Caco-2 (cell line): ENCODE measurements at regions not wholly inside any gene's neighbourhood (a gene's known extent, or its start where the extent isn't known, plus 50 kb on each side); places are given as distances from the start of the nearest gene placed in this dataset.

Source experiments
- BruUV-seq: library from RNA; stranded (reverse); fragments of 400-500 nt; replicated peaks from 2 replicates; lab custom pipeline; 2021; lab: Mats Ljungman, UMichigan
- CTCF ChIA-PET: fragments of 300-600 bp; sonication (Branson Sonifier 250); formaldehyde crosslinking; loops from one replicate; lab custom pipeline; 2022; ENCODE audit warnings: antibody characterized with exemption; lab: Charles Lee
- POLR2A ChIA-PET: fragments of 300-600 bp; sonication (Branson Sonifier 250); formaldehyde crosslinking; loops from one replicate; lab custom pipeline; 2022; ENCODE audit warnings: antibody characterized with exemption; lab: Charles Lee
- DNase-seq, 2 experiments: peaks; one replicate each; pipeline versions ENCODE4 v3.0.0 to v3.0.0-alpha.2; 2020 to 2022
- H3K27me3 ChIP-seq: replicated peaks from 2 replicates; pipeline ENCODE4 v1.6.0; 2011; ENCODE audit warnings: low read length; ENCODE audit not compliant: control insufficient read depth, insufficient read depth
- H3K36me3 ChIP-seq: 2 replicates; pipeline ENCODE4 v1.5.1; 2011; ENCODE audit warnings: low read length; ENCODE audit not compliant: control insufficient read depth, insufficient read depth
- H3K4me1 ChIP-seq: fragments of 250-450 bp; sonication (Bioruptor Pico); 2 replicates; pipeline ENCODE4 v1.5.1; 2020; ENCODE audit warnings: mild to moderate bottlenecking
- H3K4me3 ChIP-seq: 2 replicates; pipeline ENCODE4 v1.5.1; 2011; ENCODE audit warnings: low read depth, mild to moderate bottlenecking, control low read depth, low read length
- H3K9me3 ChIP-seq: fragments of 250-450 bp; sonication (Bioruptor Pico); 2 replicates; pipeline ENCODE4 v1.5.1; 2020; ENCODE audit warnings: mild to moderate bottlenecking, moderate library complexity
- H3K27ac Mint-ChIP-seq: one replicate; pipeline ENCODE4 v1.8.0; 2022; ENCODE audit warnings: mixed read lengths; ENCODE audit not compliant: unreplicated experiment
- H3K27me3 Mint-ChIP-seq: one replicate; pipeline ENCODE4 v1.8.0; 2022; ENCODE audit warnings: mixed read lengths; ENCODE audit not compliant: insufficient read depth, unreplicated experiment
- H3K36me3 Mint-ChIP-seq: one replicate; pipeline ENCODE4 v1.8.0; 2022; ENCODE audit warnings: mild to moderate bottlenecking, mixed read lengths; ENCODE audit not compliant: insufficient read depth, unreplicated experiment
- H3K4me1 Mint-ChIP-seq: one replicate; pipeline ENCODE4 v1.8.0; 2022; ENCODE audit warnings: low read depth, mixed read lengths; ENCODE audit not compliant: unreplicated experiment
- H3K4me3 Mint-ChIP-seq: one replicate; pipeline ENCODE4 v1.8.0; 2022; ENCODE audit warnings: mild to moderate bottlenecking, moderate library complexity, mixed read lengths; ENCODE audit not compliant: unreplicated experiment
- H3K9me3 Mint-ChIP-seq: one replicate; pipeline ENCODE4 v1.8.0; 2022; ENCODE audit warnings: mixed read lengths; ENCODE audit not compliant: unreplicated experiment
- intact Hi-C: fragments of 100-400 bp; cut with micrococcal nuclease; formaldehyde crosslinking; loops from one replicate; pipeline ENCODE4 v1.10.0; 2022; ENCODE audit not compliant: unreplicated experiment
- TF ChIP-seq, protein P1 (sequence below), 2 experiments: fragments of 200-600 bp in 1 of 2; IDR thresholded peaks; 1 replicate in 1 of 2; 2 replicates in 1 of 2; pipeline versions ENCODE4 v1.5.1 to v1.8.0; 2011 to 2022; ENCODE audit warnings: antibody characterized with exemption in 1 of 2, control low read depth in 1 of 2, inconsistent platforms in 1 of 2, low read depth in 1 of 2, low read length in 1 of 2, mild to moderate bottlenecking in 1 of 2, moderate library complexity in 1 of 2; ENCODE audit not compliant: insufficient read depth in 1 of 2, severe bottlenecking in 1 of 2, unreplicated experiment in 1 of 2

DNA sequence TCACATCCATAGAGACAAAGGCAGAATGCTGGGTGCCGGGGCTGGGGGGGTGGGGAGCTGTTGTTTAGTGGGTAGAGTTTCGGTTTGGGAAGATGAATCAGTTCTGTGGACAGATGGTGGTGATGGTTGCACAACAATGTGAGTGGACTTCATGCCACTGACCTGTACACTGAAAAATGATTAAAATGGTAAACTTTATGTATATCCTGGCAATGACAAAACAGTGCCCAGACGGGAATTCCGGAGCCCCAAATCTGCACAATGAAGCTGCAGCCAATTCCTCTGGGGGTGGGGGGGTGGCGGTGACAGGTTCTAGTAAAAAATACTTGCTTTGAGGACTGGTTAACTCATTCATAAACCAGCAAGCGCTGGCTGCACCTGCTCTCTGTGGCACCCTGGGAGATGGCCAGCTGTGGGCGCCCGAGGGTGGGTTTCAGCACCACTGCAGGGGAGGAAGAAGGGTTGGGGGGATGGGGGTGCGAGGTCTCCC is 81.8 kb upstream of the HPCAL1 start:
- Histone ChIP-seq H3K36me3 (no peaks in the 10 kb centered on the region), H3K4me3 (no peak overlapping the region), H3K27me3 (no peaks in the 10 kb centered on the region), H3K9me3 (no peaks in the 10 kb centered on the region), H3K4me1 (peaks cover 17% of the 10 kb centered on the region)
- no peak overlapping the region for H3K27ac Mint-ChIP-seq
- no peaks in the 10 kb centered on the region for H3K9me3 Mint-ChIP-seq
- TF ChIP-seq, protein P1, sequence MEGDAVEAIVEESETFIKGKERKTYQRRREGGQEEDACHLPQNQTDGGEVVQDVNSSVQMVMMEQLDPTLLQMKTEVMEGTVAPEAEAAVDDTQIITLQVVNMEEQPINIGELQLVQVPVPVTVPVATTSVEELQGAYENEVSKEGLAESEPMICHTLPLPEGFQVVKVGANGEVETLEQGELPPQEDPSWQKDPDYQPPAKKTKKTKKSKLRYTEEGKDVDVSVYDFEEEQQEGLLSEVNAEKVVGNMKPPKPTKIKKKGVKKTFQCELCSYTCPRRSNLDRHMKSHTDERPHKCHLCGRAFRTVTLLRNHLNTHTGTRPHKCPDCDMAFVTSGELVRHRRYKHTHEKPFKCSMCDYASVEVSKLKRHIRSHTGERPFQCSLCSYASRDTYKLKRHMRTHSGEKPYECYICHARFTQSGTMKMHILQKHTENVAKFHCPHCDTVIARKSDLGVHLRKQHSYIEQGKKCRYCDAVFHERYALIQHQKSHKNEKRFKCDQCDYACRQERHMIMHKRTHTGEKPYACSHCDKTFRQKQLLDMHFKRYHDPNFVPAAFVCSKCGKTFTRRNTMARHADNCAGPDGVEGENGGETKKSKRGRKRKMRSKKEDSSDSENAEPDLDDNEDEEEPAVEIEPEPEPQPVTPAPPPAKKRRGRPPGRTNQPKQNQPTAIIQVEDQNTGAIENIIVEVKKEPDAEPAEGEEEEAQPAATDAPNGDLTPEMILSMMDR (IDR thresholded peaks at IDR 0.05; ENCODE audit: insufficient read depth in 1 of 2, low read depth in 1 of 2, low read length in 1 of 2, severe bottlenecking in 1 of 2, unreplicated experiment in 1 of 2) = no peak
- intact Hi-C loops = loop anchor here (10.0 kb wide), 2 partner anchors 56 to 146 kb away; no protein-coding TSS in a partner anchor
- H3K36me3 Mint-ChIP-seq = no peaks in the 10 kb centered on the region
- H3K4me1 Mint-ChIP-seq = peaks cover 26% of the 10 kb centered on the region
- no peak overlapping the region for H3K4me3 Mint-ChIP-seq
- ChIA-PET POLR2A (no interaction called here), CTCF (no interaction called here)
- H3K27me3 Mint-ChIP-seq = no peaks in the 10 kb centered on the region
- BruUV-seq = no TSS peak
- DNase-seq = no peak

DNA sequence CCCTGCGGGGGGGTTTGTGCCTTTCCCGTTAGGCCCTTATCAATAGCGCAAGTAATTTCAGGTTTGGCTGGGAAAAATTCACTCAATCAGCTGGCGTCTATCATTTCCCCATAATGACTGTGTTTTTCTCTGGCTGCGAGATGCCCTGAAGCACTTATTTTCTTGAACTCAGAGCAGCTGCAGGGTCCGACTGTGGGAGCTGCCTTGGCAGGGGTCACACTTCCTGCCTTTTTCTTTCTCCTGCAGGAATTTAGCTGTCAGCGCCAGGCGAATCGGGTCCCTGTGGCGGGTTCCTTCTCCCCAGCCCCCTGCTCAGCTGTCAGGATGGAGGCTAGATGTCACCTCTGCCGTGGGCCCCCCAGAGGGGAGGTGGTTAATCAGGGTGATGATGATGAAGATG is 81.3 kb upstream of the HPCAL1 start:
- H3K27ac Mint-ChIP-seq = no peak overlapping the region
- no peaks in the 10 kb centered on the region for H3K36me3 Mint-ChIP-seq
- DNase-seq = no peak
- H3K27me3 Mint-ChIP-seq = no peaks in the 10 kb centered on the region
- Histone ChIP-seq H3K4me1 (peaks cover 22% of the 10 kb centered on the region), H3K4me3 (no peak overlapping the region), H3K36me3 (no peaks in the 10 kb centered on the region), H3K9me3 (no peaks in the 10 kb centered on the region), H3K27me3 (no peaks in the 10 kb centered on the region)
- no peaks in the 10 kb centered on the region for H3K9me3 Mint-ChIP-seq
- no TSS peak for BruUV-seq
- intact Hi-C loops = loop anchor here (10.0 kb wide), 2 partner anchors 57 to 147 kb away; no protein-coding TSS in a partner anchor
- no peak overlapping the region for H3K4me3 Mint-ChIP-seq
- CTCF ChIA-PET = no interaction called here
- POLR2A ChIA-PET = no interaction called here
- H3K4me1 Mint-ChIP-seq = peaks cover 31% of the 10 kb centered on the region
- TF ChIP-seq, protein P1 (IDR thresholded peaks at IDR 0.05; ENCODE audit: insufficient read depth in 1 of 2, low read depth in 1 of 2, low read length in 1 of 2, severe bottlenecking in 1 of 2, unreplicated experiment in 1 of 2) = no peak

DNA sequence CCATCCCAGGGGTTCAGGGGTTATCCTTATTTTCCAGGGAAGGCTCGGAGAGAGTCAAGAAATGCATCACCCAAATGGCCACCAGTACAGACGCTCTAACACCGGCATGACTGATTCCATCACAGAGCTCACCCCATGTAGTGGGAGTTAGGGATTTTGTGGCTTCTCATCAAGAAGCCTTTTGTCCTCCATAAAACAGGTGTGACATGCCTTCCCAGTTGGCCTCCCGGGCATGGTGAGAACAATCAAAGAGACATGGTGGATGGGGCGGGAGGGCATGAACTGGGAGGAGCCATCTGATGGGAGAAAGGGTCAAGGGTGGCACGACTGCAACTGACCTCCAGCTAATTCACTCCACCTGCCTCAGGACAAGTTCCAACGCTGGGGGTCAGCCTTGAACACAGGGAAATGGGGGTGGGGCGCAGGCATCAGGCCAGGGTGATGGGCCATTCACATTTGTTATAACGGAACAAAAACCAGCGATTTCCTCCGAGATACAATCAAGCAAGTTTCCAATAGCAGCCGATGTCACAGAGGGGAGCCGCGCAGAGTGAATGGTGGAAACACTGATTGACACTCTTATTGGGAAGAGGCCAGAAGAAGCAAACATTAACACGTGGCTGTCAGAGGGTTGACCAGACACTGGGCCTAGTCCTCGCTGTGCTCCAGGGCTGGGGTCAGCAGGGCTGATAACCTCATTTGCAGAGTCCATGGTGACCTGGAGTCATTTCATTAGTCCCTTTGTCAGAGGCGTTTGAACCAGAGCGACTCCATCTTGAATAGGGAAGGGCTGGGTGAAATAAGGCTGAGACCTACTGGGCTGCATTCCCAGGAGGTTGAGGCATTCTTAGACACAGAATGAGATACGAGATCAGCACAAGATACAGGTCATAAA is 80.5 kb upstream of the HPCAL1 start:
- CTCF ChIA-PET = no interaction called here
- peaks cover 31% of the 10 kb centered on the region for H3K4me1 Mint-ChIP-seq
- H3K9me3 ChIP-seq = no peaks in the 10 kb centered on the region
- no peak overlapping the region for H3K4me3 ChIP-seq
- intact Hi-C loops = loop anchor here (10.0 kb wide), 2 partner anchors 57 to 147 kb away; no protein-coding TSS in a partner anchor
- BruUV-seq = no TSS peak
- H3K36me3 ChIP-seq = no peaks in the 10 kb centered on the region
- no peaks in the 10 kb centered on the region for H3K9me3 Mint-ChIP-seq
- TF ChIP-seq, protein P1 (IDR thresholded peaks at IDR 0.05; ENCODE audit: insufficient read depth in 1 of 2, low read depth in 1 of 2, low read length in 1 of 2, severe bottlenecking in 1 of 2, unreplicated experiment in 1 of 2) = no peak
- no peaks in the 10 kb centered on the region for H3K27me3 Mint-ChIP-seq
- DNase-seq = no peak
- peaks cover 30% of the 10 kb centered on the region for H3K4me1 ChIP-seq
- no peak overlapping the region for H3K4me3 Mint-ChIP-seq
- POLR2A ChIA-PET = no interaction called here
- H3K27ac Mint-ChIP-seq = no peak overlapping the region
- H3K36me3 Mint-ChIP-seq = no peaks in the 10 kb centered on the region
- H3K27me3 ChIP-seq = no peaks in the 10 kb centered on the region
